BJ (cell line): ENCODE measurements at regions not wholly inside any gene's neighbourhood (a gene's known extent, or its start where the extent isn't known, plus 50 kb on each side); places are given as distances from the start of the nearest gene placed in this dataset.

Experiments
- CTCF ChIA-PET: fragments of 350-600 bp; formaldehyde crosslinking; extraction: SDS; loops from one replicate; lab custom pipeline; 2021; ENCODE audit warnings: antibody characterized with exemption, inconsistent platforms; lab: Yijun Ruan, JAX
- POLR2A ChIA-PET: fragments of 300-600 bp; sonication (Branson Sonifier 250); formaldehyde crosslinking; extraction: SDS; loops from one replicate; lab custom pipeline; 2021; ENCODE audit warnings: antibody characterized with exemption; lab: Charles Lee
- DNase-seq: peaks from one replicate; pipeline ENCODE4 v3.0.0-alpha.2; 2011; ENCODE audit warnings: low read depth
- H3K27me3 ChIP-seq: 2 replicates; pipeline ENCODE4 v1.6.0; 2011; ENCODE audit warnings: low read length; ENCODE audit not compliant: control insufficient read depth, insufficient read depth
- H3K36me3 ChIP-seq: 2 replicates; pipeline ENCODE4 v1.5.1; 2011; ENCODE audit warnings: low read length; ENCODE audit not compliant: control insufficient read depth, insufficient read depth
- H3K4me3 ChIP-seq: 2 replicates; pipeline ENCODE4 v1.5.1; 2011; ENCODE audit warnings: low read depth, mild to moderate bottlenecking, control low read depth, low read length
- CTCF ChIP-seq: IDR thresholded peaks from 2 replicates; pipeline ENCODE4 v1.5.1; 2011; ENCODE audit warnings: low read depth, mild to moderate bottlenecking, control low read depth, inconsistent platforms, low read length, moderate library complexity; ENCODE audit not compliant: insufficient read depth

- no peak overlapping the region for H3K4me3 ChIP-seq
- CTCF ChIA-PET, result interaction anchor here (0.6 kb wide), 1 partner anchor 538 kb away, joined by 3 read pairs; no protein-coding TSS in a partner anchor
- H3K36me3 ChIP-seq, result no peaks in the 10 kb centered on the region
- POLR2A ChIA-PET, result no interaction called here
- TF ChIP-seq CTCF, result no peak
- DNase-seq, result no peak
- no peaks in the 10 kb centered on the region for H3K27me3 ChIP-seq
These were observed 102.8 kb downstream of the TRIML1 start for GRCh38 chr4:188242041-188242440.

GRCh38 chr4:188245651-188246050 is 106.4 kb downstream of the TRIML1 start:
- no peak for TF ChIP-seq CTCF
- no peak for DNase-seq
- Histone ChIP-seq H3K27me3 (no peaks in the 10 kb centered on the region), H3K4me3 (no peak overlapping the region), H3K36me3 (no peaks in the 10 kb centered on the region)
- POLR2A ChIA-PET, result no interaction called here
- CTCF ChIA-PET, result no interaction called here

- POLR2A ChIA-PET, result no interaction called here
- CTCF ChIA-PET, result no interaction called here
- Histone ChIP-seq H3K27me3 (no peaks in the 10 kb centered on the region), H3K4me3 (no peak overlapping the region), H3K36me3 (no peaks in the 10 kb centered on the region)
- no peak for TF ChIP-seq CTCF
- no peak for DNase-seq
These were observed 107.2 kb downstream of the TRIML1 start for GRCh38 chr4:188246488-188246887.

GRCh38 chr4:188254211-188254610 is 115.0 kb downstream of the TRIML1 start:
- Histone ChIP-seq H3K4me3 (no peak overlapping the region), H3K27me3 (no peaks in the 10 kb centered on the region), H3K36me3 (no peaks in the 10 kb centered on the region)
- TF ChIP-seq CTCF, result no peak
- no peak for DNase-seq
- CTCF ChIA-PET, result no interaction called here
- POLR2A ChIA-PET, result no interaction called here

- Histone ChIP-seq H3K27me3 (no peaks in the 10 kb centered on the region), H3K4me3 (no peak overlapping the region), H3K36me3 (no peaks in the 10 kb centered on the region)
- TF ChIP-seq CTCF, result no peak
- ChIA-PET CTCF (no interaction called here), POLR2A (no interaction called here)
- DNase-seq, result no peak
These were observed 123.2 kb downstream of the TRIML1 start for GRCh38 chr4:188262464-188262863.
